ENCODE measurements at regions not wholly inside any gene's neighbourhood (a gene's known extent, or its start where the extent isn't known, plus 50 kb on each side); places are given as distances from the start of the nearest gene placed in this dataset.

GRCh38 chr1:229186373-229187056, 84.4 kb upstream of the RAB4A start:
- no peak for TF ChIP-seq CTCF (conservative IDR thresholded peaks at IDR 0.05)
- TF ChIP-seq EZH2 (IDR thresholded peaks at IDR 0.05; ENCODE audit: low read depth): no peak

Data from PC-9 (cell line).